Neural progenitor cell (in vitro differentiated cells): ENCODE measurements at regions not wholly inside any gene's neighbourhood (a gene's known extent, or its start where the extent isn't known, plus 50 kb on each side); places are given as distances from the start of the nearest gene placed in this dataset.

ENCODE experiments used
- CTCF ChIP-seq: fragments of 200-600 bp; sonication (generic); IDR thresholded peaks from 2 replicates; pipeline ENCODE4 v1.5.1; 2017; ENCODE audit warnings: antibody characterized with exemption, mild to moderate bottlenecking
- EZH2 ChIP-seq: fragments of 200-600 bp; sonication (generic); IDR thresholded peaks from 2 replicates; pipeline ENCODE4 v1.6.1; 2017; ENCODE audit warnings: antibody characterized with exemption, mild to moderate bottlenecking, moderate library complexity

DNA sequence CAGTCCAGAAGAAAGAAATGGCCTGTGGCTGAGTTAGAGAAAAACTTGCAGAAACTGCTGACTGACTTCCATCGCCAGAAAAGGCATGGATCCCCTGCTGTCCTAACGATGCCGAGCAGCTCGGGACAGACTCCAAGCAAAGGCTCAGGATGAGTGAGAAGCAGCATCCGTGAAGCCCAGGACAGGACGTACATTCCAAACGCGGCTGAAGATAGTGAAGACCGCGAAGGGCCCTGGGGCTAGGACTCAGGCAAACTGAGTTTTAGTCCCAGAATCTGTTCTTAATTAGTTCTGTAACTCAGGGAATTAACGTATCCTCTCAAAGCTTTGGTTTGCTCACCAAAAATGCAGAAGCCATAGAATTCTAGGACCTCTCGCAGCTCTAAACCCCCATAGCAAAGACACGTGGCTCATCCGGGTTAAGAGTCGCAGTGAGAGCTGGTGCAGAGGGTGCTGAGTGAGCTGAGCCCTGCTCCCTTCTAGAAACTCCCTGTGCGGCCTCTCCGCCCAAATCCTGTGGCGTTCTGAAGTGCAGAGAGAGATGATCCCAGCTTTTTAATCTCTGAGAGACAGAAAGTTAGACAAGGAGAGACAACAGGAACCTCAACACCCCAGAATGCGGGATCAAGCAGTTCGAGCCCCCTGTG, 132.9 kb upstream of the THBS2 start:
- TF ChIP-seq EZH2 (no peak), CTCF (no peak)
